GM19467 (cell line): ENCODE measurements at regions not wholly inside any gene's neighbourhood (a gene's known extent, or its start where the extent isn't known, plus 50 kb on each side); places are given as distances from the start of the nearest gene placed in this dataset.
"Not testable (repeated sequence)": the region's sequence is repeated elsewhere in the genome, so short reads cannot be mapped to it uniquely, and the experiment has no call there.

ENCODE experiments used
- ATAC-seq: cut with Tn5 transposase; IDR thresholded peaks from one replicate; pipeline ENCODE4 v1.9.1; 2021; ENCODE audit warnings: mild to moderate bottlenecking, moderate library complexity; ENCODE audit not compliant: unreplicated experiment

DNA sequence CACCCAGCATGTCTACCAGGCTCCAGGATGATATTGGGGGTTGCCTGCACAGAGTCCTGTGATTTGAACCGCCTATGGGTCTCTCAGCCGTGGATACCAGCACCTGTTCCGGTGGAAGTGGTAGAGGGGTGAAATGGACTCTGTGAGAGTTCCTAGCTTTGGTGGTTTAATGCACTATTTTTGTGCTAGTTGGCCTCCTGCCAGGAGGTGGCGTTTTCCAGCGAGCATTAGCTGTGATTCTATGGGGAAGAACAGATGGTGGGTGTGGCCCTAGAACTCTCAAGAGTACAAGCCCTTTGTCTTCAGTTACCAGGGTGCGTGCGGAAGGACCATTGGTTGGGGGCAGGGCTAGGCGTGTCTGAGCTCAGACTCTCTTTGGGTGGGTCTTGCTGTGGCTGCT is 316.9 kb upstream of the AMOT start:
- ATAC-seq, result no peak

DNA sequence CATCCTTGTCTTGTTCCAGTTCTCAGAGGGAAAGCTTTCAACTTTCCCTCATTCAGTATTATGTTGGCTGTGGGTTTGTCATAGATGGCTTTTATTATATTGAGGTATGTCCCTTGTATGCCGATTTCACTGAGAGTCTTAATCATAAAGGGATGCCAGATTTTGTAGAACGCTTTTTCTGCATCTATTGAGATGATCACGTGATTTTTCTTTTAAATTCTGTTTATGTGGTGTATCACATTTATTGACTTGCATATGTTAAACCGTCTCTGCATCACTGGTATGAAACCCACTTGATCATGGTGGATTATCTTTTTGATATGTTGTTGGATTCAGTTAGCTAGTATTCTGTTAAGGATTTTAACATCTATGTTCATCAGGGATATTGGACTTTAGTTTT is 313.7 kb upstream of the AMOT start:
- ATAC-seq, result not testable (repeated sequence)

DNA sequence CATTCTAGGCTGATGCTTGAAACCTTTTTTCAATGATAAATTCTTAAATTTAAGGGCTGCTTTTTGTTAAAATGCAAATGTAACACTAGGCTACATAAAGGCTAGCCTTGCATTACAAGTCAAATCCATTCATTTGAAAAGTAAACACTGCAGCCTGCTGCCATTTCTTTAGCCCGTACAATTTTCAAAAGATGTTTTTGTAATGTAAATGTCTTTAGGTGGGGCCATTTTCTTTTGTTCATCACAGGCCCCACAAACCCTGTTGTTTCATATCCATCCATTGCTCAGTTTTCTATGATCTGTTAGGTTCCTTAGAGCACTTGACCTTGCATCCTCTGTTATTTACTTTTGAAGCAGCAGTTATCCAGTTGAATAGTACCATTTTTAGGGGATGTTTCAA is 296.2 kb upstream of the AMOT start:
- ATAC-seq, result no peak

DNA sequence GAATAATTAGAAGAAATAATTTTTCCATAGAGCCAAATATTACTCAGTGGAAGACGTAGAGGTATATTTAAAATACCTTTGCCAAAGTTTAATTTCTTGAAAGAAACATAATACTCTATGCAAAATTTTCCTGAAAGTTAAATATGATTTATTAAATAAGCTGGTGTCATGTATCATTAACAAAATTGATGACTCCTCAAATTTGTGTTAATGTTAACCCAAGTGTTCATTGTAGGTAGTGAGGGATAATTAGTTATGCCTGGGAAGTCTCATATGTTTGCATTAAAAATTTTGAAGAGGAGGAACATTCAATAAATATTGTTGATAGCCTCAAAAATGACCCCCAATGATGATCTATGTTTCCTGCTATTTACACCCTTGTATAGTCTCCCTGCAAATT is 292.7 kb upstream of the AMOT start:
- no peak for ATAC-seq

DNA sequence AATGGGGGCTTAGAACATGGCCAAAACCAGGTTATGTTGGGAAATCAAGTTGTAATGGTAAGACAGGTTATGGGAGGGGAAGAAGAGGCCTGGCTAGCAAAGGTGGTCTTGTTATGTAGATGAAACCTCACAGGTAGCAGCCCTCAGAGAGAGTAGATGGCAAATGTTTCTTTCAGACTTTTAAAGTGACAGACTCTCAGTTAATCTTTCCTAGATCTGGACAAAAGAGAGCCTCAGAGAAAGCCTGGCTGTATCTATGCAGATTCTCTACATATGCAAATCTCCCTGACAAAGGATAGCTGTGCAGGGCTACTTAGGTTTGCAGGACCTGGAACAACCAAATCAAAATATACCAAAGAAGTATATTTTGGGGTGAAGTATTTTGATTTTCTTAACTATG is 284.1 kb upstream of the AMOT start:
- ATAC-seq, result no peak

DNA sequence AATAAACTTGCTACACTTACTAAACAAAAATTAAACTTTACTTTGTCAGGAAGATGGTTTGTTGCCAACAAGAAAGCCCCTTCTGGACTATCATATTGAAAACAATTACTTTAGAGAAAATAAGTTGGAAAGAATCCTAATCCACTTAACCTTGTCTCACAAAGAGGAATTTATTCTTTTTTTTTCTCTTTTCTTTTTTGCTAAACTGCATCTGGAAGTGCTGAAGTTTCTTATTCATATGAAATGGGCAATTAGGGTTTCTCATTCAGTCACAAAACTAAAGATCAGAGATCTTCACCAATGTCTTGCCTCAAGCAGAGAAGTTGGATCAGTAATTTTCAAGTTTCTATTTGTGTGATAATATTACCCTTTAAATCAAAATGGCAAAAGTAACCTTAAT is 234.9 kb upstream of the AMOT start:
- ATAC-seq, result no peak

DNA sequence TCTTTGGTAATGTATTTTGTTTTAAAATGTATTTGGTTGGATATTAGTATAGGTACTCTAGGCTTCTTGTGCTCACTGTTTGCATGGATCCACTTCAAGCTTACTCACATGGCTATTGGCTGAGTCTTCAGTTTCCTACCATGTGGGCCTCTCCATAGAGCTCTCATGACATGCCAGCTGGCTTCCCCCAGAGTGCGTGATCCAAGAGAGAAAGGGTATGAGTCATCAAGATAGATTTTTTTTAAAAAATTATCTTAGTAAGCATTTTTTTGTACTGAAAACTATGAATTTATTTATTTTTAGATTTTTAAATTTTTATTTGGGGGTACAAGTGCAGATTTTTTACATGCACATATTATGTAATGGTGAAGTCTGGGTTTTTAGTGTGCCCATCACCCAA is 219.1 kb upstream of the AMOT start:
- ATAC-seq, result no peak

DNA sequence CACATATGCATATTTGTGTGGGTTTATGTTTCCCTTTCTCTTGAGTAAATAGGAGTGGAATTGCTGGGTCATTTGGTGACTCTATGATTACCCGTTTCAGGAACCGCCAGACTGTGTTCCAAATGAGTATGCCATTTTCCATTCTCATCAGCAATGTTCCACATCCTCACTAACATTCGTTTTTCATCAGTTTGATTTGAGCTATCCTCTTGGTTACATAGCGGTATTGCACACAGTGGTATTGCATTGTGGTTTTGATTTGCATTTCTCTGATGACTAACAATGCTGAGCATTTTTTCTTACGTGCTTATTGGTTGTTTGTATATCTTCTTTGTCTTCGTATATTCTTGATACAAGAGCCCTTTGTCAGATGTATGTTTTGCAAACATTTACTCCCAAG is 218.0 kb upstream of the AMOT start:
- ATAC-seq, result no peak

DNA sequence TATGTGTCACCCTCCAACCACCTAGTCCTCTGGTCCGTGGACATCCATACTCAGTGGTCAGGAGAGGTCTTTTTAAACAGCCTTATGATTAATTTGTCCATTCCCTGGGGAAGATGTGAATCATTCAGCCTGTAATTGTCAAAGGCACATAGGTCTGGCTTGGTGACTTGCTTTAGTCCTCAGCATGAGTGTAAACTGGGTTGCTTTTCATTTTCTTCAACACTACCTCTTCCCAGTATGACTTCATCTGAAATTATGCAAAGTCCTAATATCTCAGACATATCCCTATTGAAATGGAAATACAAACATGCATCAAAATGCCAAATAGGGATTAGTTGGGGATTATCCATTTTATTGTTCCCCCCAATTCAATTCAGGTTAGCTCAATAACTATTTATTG is 208.3 kb upstream of the AMOT start:
- no peak for ATAC-seq

DNA sequence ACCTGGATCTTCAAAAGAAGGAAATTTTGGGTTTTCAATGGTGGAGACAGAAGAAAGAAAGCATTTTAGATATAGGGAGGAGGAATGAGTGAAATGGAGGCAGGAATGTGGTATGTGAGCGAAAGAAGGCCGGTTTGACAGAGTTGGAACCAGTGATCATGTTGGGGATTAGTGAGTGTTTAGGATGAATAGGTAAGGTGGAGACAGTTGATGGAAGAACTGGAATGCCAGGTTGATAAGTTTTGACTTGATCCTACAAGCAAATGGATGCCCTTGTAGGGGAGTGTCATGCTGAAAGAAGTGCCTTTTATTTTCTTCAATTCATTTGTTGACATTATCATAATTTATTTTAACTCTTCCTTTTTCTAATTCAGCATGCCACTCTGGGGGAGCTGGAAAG is 207.8 kb upstream of the AMOT start:
- no peak for ATAC-seq

DNA sequence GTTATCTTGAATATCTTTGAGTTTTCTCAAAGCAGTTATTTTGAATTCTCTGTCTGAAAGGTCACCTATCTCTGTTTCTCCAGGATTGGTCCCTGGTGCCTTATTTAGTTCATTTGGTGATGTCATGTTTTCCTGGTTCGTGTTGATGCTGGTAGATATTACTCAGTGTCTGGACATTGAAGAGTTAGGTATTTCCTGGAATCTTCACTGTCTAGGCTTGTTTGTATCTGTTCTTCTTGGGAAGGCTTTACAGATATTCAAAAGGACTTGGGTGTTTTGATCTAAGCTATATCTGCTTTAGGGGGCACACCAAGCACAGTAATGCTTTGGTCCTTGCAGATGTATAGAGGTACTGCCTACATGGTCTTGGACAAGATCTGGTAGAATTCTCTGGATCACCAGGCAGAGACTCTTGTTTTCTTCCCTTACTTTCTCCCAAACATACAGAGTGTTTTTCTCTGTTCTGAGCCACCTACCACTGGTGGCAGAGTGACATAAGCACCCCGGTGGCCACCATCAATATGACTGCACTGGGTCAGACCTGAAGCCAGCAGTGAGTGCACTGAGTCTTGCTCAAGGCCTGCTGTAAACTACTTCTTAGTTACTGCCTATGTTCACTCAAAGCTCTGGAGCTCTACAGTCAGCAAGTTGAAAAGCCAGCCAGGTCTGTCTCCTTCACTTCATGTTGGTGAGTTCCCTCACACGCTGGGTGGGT is 193.5 kb upstream of the AMOT start:
- ATAC-seq, result no peak

DNA sequence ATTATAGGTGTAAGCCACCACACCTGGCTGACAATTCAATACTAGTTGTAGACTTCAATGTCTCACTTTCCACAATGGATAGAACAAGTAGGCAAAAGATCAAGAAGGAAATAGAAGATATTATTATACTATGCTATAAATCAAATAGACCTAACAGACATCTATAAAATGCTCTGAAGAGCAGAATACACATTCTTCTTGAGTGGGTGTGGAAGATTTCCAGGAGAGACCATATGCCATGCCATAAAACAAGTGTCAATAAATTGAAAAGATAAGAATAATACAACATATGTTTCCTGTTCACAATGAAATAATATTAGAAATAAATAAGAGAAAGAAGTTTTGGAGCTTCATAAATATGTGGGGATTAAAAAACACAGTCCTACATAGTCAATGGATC is 179.3 kb upstream of the AMOT start:
- no peak for ATAC-seq

DNA sequence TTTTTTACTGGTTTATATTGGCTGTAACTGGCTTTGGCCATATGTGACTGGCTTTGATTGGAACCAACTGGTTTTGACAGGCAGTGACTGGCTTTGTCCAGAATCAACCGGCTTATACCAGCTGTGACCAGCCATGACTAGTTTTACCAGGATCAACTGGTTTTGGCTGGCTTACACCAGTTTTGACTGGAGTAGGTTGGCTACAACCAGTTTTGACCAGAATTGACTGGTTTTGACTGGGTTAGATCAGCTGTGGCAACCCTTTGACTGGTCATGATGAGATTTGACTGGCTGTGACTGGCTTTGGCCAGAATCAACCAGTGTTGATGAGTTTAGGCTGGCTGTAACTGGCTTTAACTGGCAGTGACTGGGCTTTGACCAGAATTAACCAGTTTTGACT is 169.2 kb upstream of the AMOT start:
- ATAC-seq, result no peak

DNA sequence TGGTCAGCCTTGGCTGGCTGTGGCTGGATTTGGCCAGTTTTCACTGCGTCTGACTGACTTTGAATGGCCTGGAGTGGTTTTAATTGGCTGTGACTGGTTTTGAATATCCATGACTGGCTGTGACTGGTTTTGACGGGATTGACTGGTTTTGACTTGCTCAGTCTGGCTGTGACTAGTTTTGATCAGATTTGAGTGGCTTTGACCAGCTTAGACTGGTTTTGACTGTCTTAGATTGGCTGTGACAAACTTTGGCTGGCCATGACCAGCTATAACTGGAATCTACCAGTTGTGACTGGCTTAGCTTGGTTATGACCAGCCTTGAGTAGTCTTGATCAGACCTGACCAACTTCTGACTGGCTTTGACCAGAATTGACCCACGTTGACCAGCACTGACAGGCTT is 168.4 kb upstream of the AMOT start:
- no peak for ATAC-seq

DNA sequence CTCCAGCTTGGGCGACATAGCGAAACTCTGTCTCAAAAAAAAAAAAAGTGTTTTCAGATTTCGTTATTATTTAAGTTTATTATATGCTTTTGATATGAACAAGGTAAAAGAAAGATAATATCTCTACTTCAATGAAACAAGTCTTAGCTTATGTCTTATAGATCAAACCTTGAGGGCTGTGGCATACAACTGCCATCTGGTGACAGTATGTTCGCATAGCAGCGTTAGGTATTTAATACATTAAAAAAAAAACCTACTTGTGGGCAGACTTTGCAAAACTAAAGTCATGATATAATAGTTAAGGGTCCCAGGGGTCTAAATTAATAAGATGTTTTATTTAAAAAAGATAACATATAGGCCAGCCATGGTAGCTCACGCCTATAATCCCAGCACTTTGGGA is 161.2 kb upstream of the AMOT start:
- ATAC-seq, result no peak

DNA sequence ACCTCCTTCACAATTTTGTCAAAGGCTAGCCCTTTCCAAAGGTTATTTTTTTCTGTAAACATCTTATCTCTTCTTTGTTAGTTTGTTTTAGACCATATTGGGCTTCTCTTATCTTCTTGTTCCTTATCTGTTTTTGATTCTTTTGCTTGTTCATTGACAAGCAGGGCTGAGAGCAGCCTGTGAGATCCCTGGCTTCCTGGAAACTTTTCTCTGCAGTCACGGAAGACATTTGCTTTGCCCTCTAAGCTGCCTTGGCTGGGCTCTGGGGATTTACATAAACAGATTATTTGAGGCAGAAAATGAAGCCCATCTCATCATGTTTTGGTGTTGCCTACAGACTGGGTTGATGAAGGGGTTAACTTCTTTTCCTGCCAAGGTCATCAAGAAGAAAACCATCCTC is 157.4 kb upstream of the AMOT start:
- ATAC-seq, result no peak

DNA sequence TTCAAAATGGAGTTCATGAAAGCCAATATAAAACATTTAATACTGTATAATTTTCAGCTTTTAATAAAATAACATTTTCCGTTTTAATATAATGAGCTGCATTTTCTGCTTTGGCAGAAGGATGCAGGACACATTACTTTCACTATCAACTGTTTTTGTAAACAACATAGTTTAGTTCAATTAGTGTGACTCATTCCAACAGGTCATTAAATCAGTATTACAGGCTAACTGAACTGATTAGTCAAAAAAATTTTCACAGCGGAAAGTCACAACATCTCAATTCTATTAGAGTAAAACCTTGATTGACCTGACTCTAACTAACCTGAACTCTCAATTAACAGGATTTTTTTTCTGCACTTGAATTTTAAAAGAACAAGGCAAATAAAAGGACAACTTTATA is 151.2 kb upstream of the AMOT start:
- ATAC-seq, result no peak

DNA sequence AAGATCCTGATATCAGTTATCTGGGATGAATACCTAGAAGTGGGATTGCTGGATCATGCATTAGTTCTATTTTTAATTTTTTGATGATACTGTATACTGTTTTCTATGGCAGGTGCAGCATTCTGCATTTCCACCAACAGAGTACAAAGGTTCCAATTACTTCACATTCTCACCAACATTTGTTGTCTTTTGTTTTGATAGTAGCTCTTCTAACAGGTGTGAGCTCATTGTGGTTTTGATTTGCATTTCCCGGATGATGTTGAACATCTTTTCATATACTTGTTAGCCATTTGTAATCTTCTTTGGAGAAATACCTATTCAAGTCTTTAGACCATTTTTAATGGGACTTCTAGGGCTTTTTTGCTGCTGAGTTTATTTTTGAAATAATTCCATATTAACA is 139.2 kb upstream of the AMOT start:
- ATAC-seq, result no peak

DNA sequence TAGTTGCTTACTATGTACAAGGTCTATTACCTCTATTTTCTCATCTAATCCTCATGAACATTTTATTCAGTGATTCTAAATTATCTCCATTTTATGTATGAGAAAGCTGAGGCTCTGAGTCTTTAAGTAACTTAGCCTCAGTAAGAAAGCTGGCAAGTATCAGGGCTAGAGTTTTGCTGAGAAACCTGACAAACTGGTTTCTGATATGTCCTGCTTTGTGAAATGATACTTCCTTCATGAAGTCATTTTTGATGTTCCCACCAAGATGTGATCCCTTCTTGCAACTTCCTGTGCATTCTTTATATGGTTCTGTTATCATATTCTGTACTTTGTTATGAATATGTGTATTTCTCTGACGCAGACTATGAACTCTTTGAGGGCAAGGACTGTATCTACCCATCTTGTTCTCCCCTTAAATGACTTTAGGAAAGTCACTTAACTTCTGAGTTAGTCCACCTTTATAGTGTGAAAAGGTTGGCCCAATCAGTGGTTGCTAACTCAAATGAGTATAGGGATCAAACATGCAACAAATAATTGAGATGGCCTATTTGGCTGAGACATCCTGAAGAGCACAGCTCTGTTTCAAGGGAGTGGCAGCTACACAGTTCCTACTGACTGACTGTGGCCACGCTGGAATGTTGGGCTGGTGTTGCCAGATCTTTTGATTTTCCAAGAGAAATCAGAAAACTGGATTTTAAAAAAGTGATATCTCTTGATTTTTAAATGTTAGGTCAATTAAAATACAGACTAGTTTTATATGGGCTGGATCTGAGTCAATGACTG is 127.9 kb upstream of the AMOT start:
- no peak for ATAC-seq

DNA sequence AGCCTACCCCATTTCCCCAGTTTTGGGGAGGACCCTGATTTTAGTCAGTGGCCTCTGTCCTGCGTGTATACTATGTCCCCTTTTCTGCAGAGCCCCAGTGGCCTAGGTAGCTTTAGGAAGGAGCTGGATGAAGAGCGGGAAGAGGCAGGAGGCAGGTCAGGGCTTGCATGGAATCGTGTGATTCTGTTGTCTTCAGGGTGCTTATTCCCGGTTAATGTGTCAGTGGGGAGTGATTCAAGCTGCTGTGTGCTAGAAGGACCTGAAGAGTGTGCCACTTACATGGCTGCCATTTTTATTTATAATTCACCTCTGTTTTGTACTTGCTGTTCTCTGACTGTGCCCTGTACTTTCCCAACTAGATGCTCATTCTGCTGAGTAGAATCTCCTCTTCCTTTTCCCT is 127.3 kb upstream of the AMOT start:
- no peak for ATAC-seq

DNA sequence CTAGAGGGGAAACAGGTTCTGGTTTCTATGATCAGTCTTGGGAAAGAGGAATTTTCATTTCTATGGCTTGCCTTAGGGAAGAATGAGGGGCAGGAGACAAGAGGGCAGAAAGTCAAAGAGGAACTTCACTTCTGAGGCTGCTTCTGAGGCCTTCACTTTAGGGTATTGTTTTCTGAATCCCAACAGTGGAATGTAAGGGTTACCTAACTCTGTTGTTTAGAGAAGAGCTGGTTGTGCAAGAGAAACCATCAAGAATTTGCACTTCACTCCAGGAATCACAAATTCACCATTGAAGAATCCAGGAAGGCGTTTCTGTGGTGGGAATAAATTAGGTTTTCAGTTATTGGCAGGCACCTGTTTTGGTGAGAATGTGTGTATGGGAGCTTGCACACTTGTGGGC is 126.7 kb upstream of the AMOT start:
- ATAC-seq, result no peak

DNA sequence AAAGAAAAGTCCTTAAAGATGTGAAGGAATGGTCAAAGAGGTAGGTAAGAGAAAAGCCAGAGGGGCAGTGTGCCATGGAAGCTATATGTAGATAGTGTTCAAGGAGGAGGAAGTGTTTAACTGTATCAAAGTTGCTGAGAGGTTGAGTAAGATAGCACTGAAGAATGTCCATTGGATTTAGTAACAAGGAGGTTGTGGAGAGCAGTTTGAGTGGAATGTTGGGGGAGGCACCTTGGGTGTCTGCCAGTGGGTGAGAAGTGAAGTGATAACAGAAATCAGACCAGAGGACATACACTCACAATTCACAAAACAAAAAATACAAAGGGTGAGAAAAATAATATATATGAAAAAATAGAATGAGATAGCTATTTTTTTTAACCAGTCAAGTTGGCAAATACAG is 121.3 kb upstream of the AMOT start:
- no peak for ATAC-seq
